Peyer's patch (tissue), 4 donors: ENCODE measurements at regions not wholly inside any gene's neighbourhood (a gene's known extent, or its start where the extent isn't known, plus 50 kb on each side); places are given as distances from the start of the nearest gene placed in this dataset.

Experiments used
- POLR2A ChIP-seq, 2 donors: fragments of 450-650 bp; IDR thresholded peaks; one replicate each; pipeline ENCODE4 v1.5.1; 2017; ENCODE audit warnings: antibody characterized with exemption in 2 of 2, mild to moderate bottlenecking in 2 of 2, moderate library complexity in 2 of 2
- TF ChIP-seq, protein P1 (sequence below), 6 experiments: fragments of 450-650 bp in 4 of 6; fragments of 200-600 bp in 2 of 6; sonication (generic) in 1 of 6; IDR thresholded peaks; one replicate each; pipeline ENCODE4 v1.5.1; 2017 to 2019; ENCODE audit warnings: antibody characterized with exemption in 6 of 6, mild to moderate bottlenecking in 3 of 6, moderate library complexity in 1 of 6

DNA sequence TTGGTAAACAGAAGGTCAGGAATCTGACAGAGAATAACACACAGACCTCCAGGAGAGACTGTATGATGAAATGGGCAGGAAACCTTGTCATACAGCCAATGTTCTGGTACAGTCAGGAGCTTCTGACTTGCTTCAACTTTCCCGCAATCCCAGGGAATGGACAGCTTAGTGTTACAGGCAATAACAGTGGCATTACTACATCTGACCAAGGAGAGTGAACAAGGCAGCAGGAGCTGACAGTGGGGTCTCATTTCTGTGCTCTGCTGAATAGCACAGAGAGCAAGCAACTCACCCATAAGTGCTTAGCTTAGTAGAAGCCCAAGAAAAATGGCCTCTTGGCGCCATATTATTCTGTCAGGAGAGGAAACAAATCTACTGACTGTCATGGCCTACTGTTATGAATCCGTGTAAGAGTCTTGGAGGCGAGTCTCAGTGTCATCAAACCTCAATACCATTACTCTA is 186.2 kb upstream of the MTPN start:
- TF ChIP-seq, protein P1, sequence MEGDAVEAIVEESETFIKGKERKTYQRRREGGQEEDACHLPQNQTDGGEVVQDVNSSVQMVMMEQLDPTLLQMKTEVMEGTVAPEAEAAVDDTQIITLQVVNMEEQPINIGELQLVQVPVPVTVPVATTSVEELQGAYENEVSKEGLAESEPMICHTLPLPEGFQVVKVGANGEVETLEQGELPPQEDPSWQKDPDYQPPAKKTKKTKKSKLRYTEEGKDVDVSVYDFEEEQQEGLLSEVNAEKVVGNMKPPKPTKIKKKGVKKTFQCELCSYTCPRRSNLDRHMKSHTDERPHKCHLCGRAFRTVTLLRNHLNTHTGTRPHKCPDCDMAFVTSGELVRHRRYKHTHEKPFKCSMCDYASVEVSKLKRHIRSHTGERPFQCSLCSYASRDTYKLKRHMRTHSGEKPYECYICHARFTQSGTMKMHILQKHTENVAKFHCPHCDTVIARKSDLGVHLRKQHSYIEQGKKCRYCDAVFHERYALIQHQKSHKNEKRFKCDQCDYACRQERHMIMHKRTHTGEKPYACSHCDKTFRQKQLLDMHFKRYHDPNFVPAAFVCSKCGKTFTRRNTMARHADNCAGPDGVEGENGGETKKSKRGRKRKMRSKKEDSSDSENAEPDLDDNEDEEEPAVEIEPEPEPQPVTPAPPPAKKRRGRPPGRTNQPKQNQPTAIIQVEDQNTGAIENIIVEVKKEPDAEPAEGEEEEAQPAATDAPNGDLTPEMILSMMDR (IDR thresholded peaks at IDR 0.05) = no peak
- no peak for TF ChIP-seq POLR2A (IDR thresholded peaks at IDR 0.05)
